ENCODE measurements at regions not wholly inside any gene's neighbourhood (a gene's known extent, or its start where the extent isn't known, plus 50 kb on each side); places are given as distances from the start of the nearest gene placed in this dataset.

- no peak overlapping the region for H3K4me3 ChIP-seq (ENCODE audit: control insufficient read depth, low read depth, low read length)
- DNase-seq (ENCODE audit: low read depth), result no peak
- TF ChIP-seq, protein P1, sequence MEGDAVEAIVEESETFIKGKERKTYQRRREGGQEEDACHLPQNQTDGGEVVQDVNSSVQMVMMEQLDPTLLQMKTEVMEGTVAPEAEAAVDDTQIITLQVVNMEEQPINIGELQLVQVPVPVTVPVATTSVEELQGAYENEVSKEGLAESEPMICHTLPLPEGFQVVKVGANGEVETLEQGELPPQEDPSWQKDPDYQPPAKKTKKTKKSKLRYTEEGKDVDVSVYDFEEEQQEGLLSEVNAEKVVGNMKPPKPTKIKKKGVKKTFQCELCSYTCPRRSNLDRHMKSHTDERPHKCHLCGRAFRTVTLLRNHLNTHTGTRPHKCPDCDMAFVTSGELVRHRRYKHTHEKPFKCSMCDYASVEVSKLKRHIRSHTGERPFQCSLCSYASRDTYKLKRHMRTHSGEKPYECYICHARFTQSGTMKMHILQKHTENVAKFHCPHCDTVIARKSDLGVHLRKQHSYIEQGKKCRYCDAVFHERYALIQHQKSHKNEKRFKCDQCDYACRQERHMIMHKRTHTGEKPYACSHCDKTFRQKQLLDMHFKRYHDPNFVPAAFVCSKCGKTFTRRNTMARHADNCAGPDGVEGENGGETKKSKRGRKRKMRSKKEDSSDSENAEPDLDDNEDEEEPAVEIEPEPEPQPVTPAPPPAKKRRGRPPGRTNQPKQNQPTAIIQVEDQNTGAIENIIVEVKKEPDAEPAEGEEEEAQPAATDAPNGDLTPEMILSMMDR (IDR thresholded peaks at IDR 0.05; ENCODE audit: control insufficient read depth, insufficient read depth, low read depth, low read length, missing control alignments), result no peak
Measured at GRCh38 chr1:184301227-184301626, 85.6 kb upstream of the C1orf21 start.

- TF ChIP-seq, protein P1 (IDR thresholded peaks at IDR 0.05; ENCODE audit: control insufficient read depth, insufficient read depth, low read depth, low read length, missing control alignments), result no peak
- no peak for DNase-seq (ENCODE audit: low read depth)
- no peak overlapping the region for H3K4me3 ChIP-seq (ENCODE audit: control insufficient read depth, low read depth, low read length)
Measured at GRCh38 chr1:184302346-184302745, 84.5 kb upstream of the C1orf21 start.

GRCh38 chr1:184310157-184310819 lies 76.5 kb upstream of the C1orf21 start:
- no peak for DNase-seq (ENCODE audit: low read depth)
- no peak overlapping the region for H3K4me3 ChIP-seq (ENCODE audit: control insufficient read depth, low read depth, low read length)
- TF ChIP-seq, protein P1 (IDR thresholded peaks at IDR 0.05; ENCODE audit: control insufficient read depth, insufficient read depth, low read depth, low read length, missing control alignments), result no peak

DNA sequence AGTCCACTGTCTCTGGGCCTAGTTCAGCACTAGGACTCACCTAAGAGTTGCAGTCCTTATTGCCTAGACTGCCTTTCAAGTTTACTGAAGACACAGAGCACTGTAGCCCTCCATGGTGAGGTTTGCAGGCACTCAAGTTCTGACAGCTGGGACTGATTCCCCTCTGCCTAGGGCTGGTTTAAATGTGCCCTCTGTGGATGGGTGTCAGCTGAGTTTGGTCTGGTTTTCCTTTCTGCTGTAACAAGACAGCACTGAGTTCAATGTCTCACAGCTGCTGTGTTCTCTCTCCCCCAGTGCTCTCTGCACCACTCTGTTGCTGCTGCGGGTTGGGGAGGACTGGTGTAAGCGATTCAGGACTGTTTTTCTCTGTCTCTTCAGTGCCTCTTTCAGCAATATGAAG lies 75.2 kb upstream of the C1orf21 start:
- no peak overlapping the region for H3K4me3 ChIP-seq (ENCODE audit: control insufficient read depth, low read depth, low read length)
- TF ChIP-seq, protein P1 (IDR thresholded peaks at IDR 0.05; ENCODE audit: control insufficient read depth, insufficient read depth, low read depth, low read length, missing control alignments), result no peak
- no peak for DNase-seq (ENCODE audit: low read depth)

- DNase-seq (ENCODE audit: low read depth), result peak; percentile 49
- TF ChIP-seq, protein P1 (IDR thresholded peaks at IDR 0.05; ENCODE audit: control insufficient read depth, insufficient read depth, low read depth, low read length, missing control alignments), result no peak
- H3K4me3 ChIP-seq (ENCODE audit: control insufficient read depth, low read depth, low read length), result no peak overlapping the region
Measured at GRCh38 chr1:184315254-184315653, 71.6 kb upstream of the C1orf21 start.

GRCh38 chr1:184319879-184320278 lies 67.0 kb upstream of the C1orf21 start:
- H3K4me3 ChIP-seq (ENCODE audit: control insufficient read depth, low read depth, low read length), result no peak overlapping the region
- TF ChIP-seq, protein P1 (IDR thresholded peaks at IDR 0.05; ENCODE audit: control insufficient read depth, insufficient read depth, low read depth, low read length, missing control alignments), result no peak
- DNase-seq (ENCODE audit: low read depth), result no peak
